GM06990 (cell line): ENCODE measurements at regions not wholly inside any gene's neighbourhood (a gene's known extent, or its start where the extent isn't known, plus 50 kb on each side); places are given as distances from the start of the nearest gene placed in this dataset.

ENCODE experiments used
- DNase-seq: peaks from one replicate; pipeline ENCODE4 v3.0.0-alpha.2; 2011; ENCODE audit not compliant: insufficient read length; ENCODE audit errors: extremely low read depth
- H3K27me3 ChIP-seq: replicated peaks from 2 replicates; pipeline ENCODE4 v1.6.0; 2011; ENCODE audit warnings: low read length; ENCODE audit not compliant: control insufficient read depth, insufficient read depth
- H3K36me3 ChIP-seq: 2 replicates; pipeline ENCODE4 v1.5.1; 2011; ENCODE audit warnings: low read length; ENCODE audit not compliant: control insufficient read depth, insufficient read depth
- H3K4me3 ChIP-seq: replicated peaks from 2 replicates; pipeline ENCODE4 v1.5.1; 2011; ENCODE audit warnings: low read depth, mild to moderate bottlenecking, control low read depth, low read length
- TF ChIP-seq, protein P1 (sequence below): IDR thresholded peaks from 2 replicates; pipeline ENCODE4 v1.5.1; 2011; ENCODE audit warnings: low read length, control low read depth, mild to moderate bottlenecking, inconsistent platforms; ENCODE audit not compliant: insufficient read depth, poor library complexity, severe bottlenecking

DNA sequence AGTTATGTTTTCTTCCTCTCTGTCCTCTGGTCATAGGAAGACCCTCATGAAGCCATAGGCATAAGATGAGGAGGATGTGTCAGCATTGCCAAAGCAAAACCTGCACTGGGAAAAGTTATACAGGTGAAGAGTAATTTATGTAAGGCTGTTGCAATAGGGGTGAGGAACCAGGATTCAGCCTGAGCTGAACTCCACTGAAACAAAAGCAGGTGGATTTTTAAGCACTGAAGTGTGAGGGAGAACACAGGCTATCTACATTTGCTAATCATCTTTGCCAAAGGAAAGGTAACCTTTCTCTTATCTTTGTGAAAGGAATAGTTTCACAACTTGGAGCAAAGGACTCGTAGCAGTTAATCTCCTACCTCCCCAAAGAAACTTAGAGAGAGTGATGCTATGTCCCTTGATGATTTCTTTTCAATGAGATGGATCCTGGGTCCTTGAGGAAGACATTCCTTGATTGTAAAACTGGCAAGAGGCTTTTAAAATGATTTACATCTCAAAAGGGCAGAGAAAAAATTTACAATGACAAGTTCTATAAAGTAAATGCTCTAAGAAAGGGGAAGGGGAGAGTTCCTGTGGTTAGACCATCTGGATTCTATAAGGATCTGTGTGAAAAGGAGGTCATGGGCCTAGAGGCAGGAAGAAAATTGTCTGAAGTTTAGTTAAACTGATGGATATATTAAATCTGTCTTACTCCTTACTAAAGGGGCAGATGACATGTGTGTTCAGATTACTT, 385.4 kb upstream of the CDH7 start:
- H3K36me3 ChIP-seq: no peaks in the 10 kb centered on the region
- H3K4me3 ChIP-seq: no peak overlapping the region
- DNase-seq: no peak
- H3K27me3 ChIP-seq: no peaks in the 10 kb centered on the region
- TF ChIP-seq, protein P1, sequence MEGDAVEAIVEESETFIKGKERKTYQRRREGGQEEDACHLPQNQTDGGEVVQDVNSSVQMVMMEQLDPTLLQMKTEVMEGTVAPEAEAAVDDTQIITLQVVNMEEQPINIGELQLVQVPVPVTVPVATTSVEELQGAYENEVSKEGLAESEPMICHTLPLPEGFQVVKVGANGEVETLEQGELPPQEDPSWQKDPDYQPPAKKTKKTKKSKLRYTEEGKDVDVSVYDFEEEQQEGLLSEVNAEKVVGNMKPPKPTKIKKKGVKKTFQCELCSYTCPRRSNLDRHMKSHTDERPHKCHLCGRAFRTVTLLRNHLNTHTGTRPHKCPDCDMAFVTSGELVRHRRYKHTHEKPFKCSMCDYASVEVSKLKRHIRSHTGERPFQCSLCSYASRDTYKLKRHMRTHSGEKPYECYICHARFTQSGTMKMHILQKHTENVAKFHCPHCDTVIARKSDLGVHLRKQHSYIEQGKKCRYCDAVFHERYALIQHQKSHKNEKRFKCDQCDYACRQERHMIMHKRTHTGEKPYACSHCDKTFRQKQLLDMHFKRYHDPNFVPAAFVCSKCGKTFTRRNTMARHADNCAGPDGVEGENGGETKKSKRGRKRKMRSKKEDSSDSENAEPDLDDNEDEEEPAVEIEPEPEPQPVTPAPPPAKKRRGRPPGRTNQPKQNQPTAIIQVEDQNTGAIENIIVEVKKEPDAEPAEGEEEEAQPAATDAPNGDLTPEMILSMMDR: no peak

DNA sequence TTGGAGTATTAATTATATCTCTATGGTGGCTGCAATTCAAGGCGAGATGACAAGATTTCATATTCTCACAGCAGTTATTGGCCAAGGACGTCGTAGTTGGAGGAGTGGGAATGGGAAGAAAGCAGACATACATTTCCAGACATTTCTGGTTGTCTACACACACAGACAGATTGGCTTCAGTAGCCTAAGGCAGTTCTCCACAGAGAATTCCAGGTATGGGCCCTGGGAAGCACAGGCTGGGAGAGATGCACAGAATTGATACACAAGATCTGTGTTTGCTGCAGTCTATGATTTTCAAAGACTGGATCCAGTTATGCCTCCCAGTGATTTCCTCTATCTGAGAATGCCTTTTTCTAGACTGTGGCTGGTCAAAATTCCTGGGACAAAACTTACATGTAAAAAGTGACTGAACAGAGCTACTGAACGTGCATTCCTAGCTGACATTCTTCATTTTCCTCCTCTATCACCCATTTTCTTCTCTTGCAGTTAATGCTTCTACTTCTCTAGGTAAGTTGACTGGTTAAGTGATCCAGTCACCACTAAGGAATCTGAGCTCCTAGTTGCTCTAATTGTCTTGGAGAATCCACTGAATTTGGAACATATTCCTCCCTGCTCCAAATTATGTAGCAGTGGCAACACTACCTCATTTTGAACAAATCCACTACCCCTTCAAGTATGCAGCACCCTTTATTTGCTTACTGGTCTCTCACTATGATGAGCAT, 386.7 kb upstream of the CDH7 start:
- TF ChIP-seq, protein P1: no peak
- no peak for DNase-seq
- Histone ChIP-seq H3K27me3 (no peaks in the 10 kb centered on the region), H3K4me3 (no peak overlapping the region), H3K36me3 (no peaks in the 10 kb centered on the region)

DNA sequence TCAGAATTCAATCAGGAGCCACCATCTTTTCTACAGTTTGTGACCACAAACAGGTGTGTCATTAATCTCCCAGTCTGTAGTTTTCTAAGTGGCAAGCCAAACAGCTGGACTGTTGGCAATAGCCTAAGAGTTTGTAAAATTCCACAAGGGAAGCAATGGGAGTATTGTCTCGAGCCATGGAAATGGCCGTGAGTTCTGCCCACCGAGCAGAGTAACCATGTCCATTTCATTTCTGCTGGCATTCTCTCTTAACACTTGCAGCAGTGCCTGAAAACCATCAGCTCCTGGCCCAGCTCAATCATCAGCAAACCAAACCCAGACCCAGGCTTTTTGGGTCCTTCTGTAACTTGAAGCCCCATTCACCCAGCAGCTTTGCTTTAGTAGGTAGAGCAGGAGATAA, 387.8 kb upstream of the CDH7 start:
- H3K4me3 ChIP-seq: no peak overlapping the region
- TF ChIP-seq, protein P1: no peak
- H3K36me3 ChIP-seq: no peaks in the 10 kb centered on the region
- H3K27me3 ChIP-seq: no peaks in the 10 kb centered on the region
- no peak for DNase-seq

DNA sequence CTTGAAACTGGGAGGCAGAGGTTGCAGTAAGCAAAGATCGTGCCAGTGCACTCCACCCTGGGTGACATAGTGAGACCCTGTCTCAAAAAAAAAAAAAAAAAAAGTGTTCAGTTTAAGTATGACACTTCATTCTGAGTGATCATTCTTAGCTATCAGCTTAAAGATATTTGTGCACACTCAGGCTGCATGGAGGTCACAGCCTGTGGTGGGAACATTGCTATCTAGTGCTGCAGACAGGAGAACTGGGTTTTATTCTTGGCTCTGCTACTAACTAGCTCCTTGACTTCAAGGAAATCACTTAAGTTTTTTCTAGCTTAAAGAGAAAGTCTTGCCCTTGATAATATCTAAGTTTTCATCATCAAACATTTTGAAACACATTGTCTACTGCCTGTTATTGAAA, 391.3 kb upstream of the CDH7 start:
- H3K27me3 ChIP-seq: no peaks in the 10 kb centered on the region
- H3K36me3 ChIP-seq: no peaks in the 10 kb centered on the region
- no peak for DNase-seq
- TF ChIP-seq, protein P1: no peak
- H3K4me3 ChIP-seq: no peak overlapping the region

DNA sequence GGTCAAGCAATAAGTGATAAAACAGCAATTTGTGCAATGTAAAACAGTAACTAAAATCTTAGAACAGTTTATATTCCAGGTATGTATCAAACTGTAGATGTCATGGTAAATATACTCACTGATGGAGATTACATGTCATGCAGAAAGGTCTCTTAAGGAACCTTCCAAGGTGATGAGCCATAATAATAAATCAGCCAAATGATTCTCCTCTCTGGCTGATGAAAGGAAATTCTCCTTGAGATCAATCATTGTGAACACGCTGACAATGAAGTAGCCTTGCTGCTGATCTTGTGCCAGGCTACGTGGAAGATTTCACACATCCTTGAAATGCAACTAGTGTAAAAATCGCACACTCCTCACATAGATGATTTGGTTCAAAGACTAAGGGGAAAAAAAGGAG, 392.5 kb upstream of the CDH7 start:
- Histone ChIP-seq H3K4me3 (no peak overlapping the region), H3K27me3 (no peaks in the 10 kb centered on the region), H3K36me3 (no peaks in the 10 kb centered on the region)
- TF ChIP-seq, protein P1: no peak
- no peak for DNase-seq

DNA sequence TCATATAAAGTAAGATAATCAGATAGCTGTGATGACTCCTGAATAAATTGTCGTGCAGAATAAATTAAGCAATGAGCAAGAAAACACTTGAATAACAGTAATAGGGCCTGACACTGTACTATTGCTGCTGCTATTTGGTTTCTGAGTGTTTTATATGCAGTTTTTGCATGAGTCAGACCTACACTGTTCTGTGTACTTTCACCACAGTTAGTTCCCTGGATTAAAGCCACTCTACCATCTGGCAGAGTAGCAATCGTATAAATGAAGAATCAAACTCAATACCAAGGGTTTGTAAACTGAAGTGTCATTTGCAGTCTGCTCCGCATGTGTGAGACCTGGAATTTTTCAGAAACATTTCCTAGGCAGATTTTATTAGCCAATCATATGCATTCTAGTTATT, 398.6 kb upstream of the CDH7 start:
- TF ChIP-seq, protein P1: no peak
- Histone ChIP-seq H3K36me3 (no peaks in the 10 kb centered on the region), H3K4me3 (no peak overlapping the region), H3K27me3 (no peaks in the 10 kb centered on the region)
- DNase-seq: no peak
